ENCODE measurements at regions not wholly inside any gene's neighbourhood (a gene's known extent, or its start where the extent isn't known, plus 50 kb on each side); places are given as distances from the start of the nearest gene placed in this dataset.

DNA sequence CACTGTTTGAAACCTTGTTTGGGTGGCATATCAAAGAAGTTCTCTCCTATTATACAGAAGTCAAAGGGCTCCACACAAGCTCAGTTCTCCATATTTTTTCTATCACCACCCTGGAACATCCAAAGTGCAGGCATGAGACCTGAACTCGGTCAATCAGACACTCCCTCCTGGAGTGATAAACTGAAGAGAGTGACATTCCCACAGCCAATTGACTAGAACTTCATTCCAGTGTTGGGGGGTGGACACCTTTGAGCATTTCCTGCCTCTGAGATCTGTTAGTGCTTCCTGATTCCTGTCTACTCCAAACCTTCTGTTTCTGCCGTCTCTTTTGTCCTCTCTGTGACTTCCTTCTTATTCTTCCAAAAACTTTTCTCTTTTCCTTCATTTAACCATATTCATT is 220.7 kb upstream of the NOX3 start:
- TF ChIP-seq CTCF (IDR thresholded peaks at IDR 0.05) (no peak), POLR2A (IDR thresholded peaks at IDR 0.05) (no peak), EP300 (IDR thresholded peaks at IDR 0.05) (no peak)

Measured in upper lobe of left lung (tissue), 4 donors.